Small intestine (tissue), 7 donors: ENCODE measurements at regions not wholly inside any gene's neighbourhood (a gene's known extent, or its start where the extent isn't known, plus 50 kb on each side); places are given as distances from the start of the nearest gene placed in this dataset.
A peak's percentile ranks its signal among the peaks of the same experiment; 100 is the strongest.

Source experiments
- DNase-seq, 2 donors: peaks; one replicate each; pipeline versions ENCODE4 v3.0.0 to v3.0.0-alpha.2; 2013
- FAIRE-seq: peaks from 2 replicates; lab custom pipeline; 2012; peaks lifted over from hg19 to GRCh38; lab: Jason Lieb, UNC
- H3K27ac ChIP-seq, 3 donors: one replicate each; pipeline ENCODE4 v1.5.1; 2013; ENCODE audit warnings: low read length in 2 of 3, mild to moderate bottlenecking in 2 of 3, control low read depth in 1 of 3, inconsistent platforms in 1 of 3, low read depth in 1 of 3, moderate library complexity in 1 of 3
- H3K27me3 ChIP-seq, 3 donors: one replicate each; pipeline ENCODE4 v1.6.1; 2013; ENCODE audit warnings: low read length in 3 of 3, inconsistent platforms in 1 of 3; ENCODE audit not compliant: control insufficient read depth in 3 of 3, insufficient read depth in 3 of 3
- H3K36me3 ChIP-seq, 3 donors: one replicate each; pipeline ENCODE4 v1.6.1; 2013; ENCODE audit warnings: low read length in 3 of 3, inconsistent platforms in 1 of 3, low read depth in 1 of 3, mild to moderate bottlenecking in 1 of 3, moderate library complexity in 1 of 3; ENCODE audit not compliant: control insufficient read depth in 3 of 3, insufficient read depth in 2 of 3
- H3K4me1 ChIP-seq, 3 donors: one replicate each; pipeline ENCODE4 v1.6.1; 2013; ENCODE audit warnings: low read length in 2 of 3, inconsistent platforms in 1 of 3, low read depth in 1 of 3, mild to moderate bottlenecking in 1 of 3, moderate library complexity in 1 of 3; ENCODE audit not compliant: control insufficient read depth in 3 of 3, insufficient read depth in 2 of 3
- H3K4me3 ChIP-seq, 3 donors: one replicate each; pipeline ENCODE4 v1.5.1; 2013; ENCODE audit warnings: low read length in 3 of 3, control low read depth in 1 of 3, inconsistent platforms in 1 of 3, low read depth in 1 of 3, mild to moderate bottlenecking in 1 of 3, moderate library complexity in 1 of 3
- H3K9me3 ChIP-seq, 2 donors: one replicate each; pipeline ENCODE4 v1.6.1; 2013; ENCODE audit warnings: low read depth in 1 of 2, low read length in 1 of 2; ENCODE audit not compliant: control insufficient read depth in 2 of 2, insufficient read depth in 1 of 2
- WGBS, 3 donors: extraction: QIAGEN DNeasy Blood & Tissue Kit; methylation state at CpG; one replicate each; pipeline ENCODE4 v1.1.7; 2013; 5-methylcytosine and 5-hydroxymethylcytosine counted together
- donor health status: healthy with polysubstance abuse.
- donor health status: control.
- donor health status: control.
- donor health status: Bipolar disorder and iron deficiency.
- donor health status: healthy.

- H3K36me3 ChIP-seq = no peaks in the 10 kb centered on the region
- no peak for DNase-seq
- no peak overlapping the region for H3K4me3 ChIP-seq
- peaks cover 0 to 2% (median 0%) of the 10 kb centered on the region in 3 donors for H3K27me3 ChIP-seq
- WGBS, 3 donors = 82 to 87% (median 83%) methylated on average over 14 of the region's 14 CpGs
- no peak overlapping the region for H3K27ac ChIP-seq
- no peaks in the 10 kb centered on the region for H3K9me3 ChIP-seq
- no peaks in the 10 kb centered on the region for H3K4me1 ChIP-seq
- FAIRE-seq = no peak
Observed at GRCh38 chr2:489084-489483, 188.1 kb downstream of the TMEM18 start.

DNA sequence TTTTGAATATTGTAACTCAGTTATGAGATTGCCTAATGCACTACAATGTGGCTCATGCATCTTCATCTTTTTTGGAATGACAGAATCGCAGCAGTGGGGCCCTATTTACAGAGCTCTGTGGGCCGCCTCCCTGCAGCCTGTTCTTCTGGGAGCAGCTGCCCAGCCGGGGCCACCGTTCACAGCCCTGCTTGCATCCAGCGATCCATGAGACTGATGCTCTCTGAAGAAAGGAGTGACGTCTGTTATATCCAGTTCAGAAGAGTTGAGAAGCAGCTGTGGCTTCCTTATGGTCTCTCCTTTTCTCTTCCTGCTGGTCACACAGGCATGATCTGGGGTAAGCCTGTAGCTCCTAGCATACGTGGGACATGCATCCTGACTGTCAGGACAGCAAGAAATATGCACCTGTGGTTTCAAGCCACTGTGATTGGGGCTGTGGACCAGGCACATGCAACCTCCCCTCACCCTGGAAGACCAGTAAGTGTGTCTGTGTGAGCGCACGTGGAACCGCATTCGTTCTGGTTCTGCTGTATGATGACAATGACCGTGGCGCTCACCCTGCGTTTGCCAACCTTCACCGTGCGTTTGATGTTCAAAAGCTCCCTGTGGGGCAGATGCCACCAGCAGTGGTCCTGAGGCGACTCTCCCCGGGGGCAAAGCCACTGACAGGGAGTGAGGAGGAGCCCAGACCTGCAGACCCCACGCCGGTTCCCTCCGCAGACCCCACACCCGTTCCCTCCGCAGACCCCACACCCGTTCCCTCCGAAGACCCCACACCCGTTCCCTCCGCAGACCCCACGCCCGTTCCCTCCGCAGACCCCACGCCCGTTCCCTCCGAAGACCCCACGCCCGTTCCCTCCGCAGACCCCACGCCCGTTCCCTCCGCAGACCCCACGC lies 189.8 kb downstream of the TMEM18 start:
- H3K36me3 ChIP-seq = no peaks in the 10 kb centered on the region
- no peak overlapping the region for H3K27ac ChIP-seq
- no peak overlapping the region for H3K4me3 ChIP-seq
- no peaks in the 10 kb centered on the region for H3K4me1 ChIP-seq
- H3K9me3 ChIP-seq = no peaks in the 10 kb centered on the region
- DNase-seq = no peak
- no peak for FAIRE-seq
- WGBS, 3 donors = 89 to 91% (median 90%) methylated on average over 23 to 35 of the region's 40 CpGs
- no peaks in the 10 kb centered on the region for H3K27me3 ChIP-seq

GRCh38 chr2:486371-486770 lies 190.8 kb downstream of the TMEM18 start:
- FAIRE-seq = no peak
- 86 to 92% (median 87%) methylated on average over 11 of the region's 11 CpGs for WGBS, 3 donors
- peaks cover 0 to 3% (median 0%) of the 10 kb centered on the region in 3 donors for H3K27me3 ChIP-seq

GRCh38 chr2:481388-481787 lies 193.5 kb upstream of the ALKAL2 start:
- H3K4me3 ChIP-seq = no peak overlapping the region
- H3K27me3 ChIP-seq = peaks cover 0 to 3% (median 0%) of the 10 kb centered on the region in 3 donors
- peaks cover 0 to 2% (median 0%) of the 10 kb centered on the region in 3 donors for H3K4me1 ChIP-seq
- H3K36me3 ChIP-seq = no peaks in the 10 kb centered on the region
- H3K9me3 ChIP-seq = no peaks in the 10 kb centered on the region
- no peak overlapping the region for H3K27ac ChIP-seq
- DNase-seq (no peak), FAIRE-seq (no peak)
- 87 to 97% (median 95%) methylated on average over 16 of the region's 16 CpGs for WGBS, 3 donors

More at GRCh38 chr2:486371-486770, 190.8 kb downstream of the TMEM18 start:
- H3K27ac ChIP-seq = no peak overlapping the region
- H3K4me3 ChIP-seq = no peak overlapping the region
- H3K36me3 ChIP-seq = no peaks in the 10 kb centered on the region
- H3K9me3 ChIP-seq = no peaks in the 10 kb centered on the region
- H3K4me1 ChIP-seq = no peaks in the 10 kb centered on the region
- no peak for DNase-seq

- DNase-seq (peak; percentile 33 to 63), FAIRE-seq (no peak)
- Histone ChIP-seq H3K27ac (no peak overlapping the region), H3K4me1 (peaks cover 0 to 2% (median 0%) of the 10 kb centered on the region in 3 donors), H3K27me3 (peaks cover 0 to 3% (median 0%) of the 10 kb centered on the region in 3 donors), H3K9me3 (no peaks in the 10 kb centered on the region), H3K4me3 (peak overlapping the region in 1 of 3 donors; percentile 33), H3K36me3 (no peaks in the 10 kb centered on the region)
- 15 to 47% (median 25%) methylated on average over 13 of the region's 13 CpGs for WGBS, 3 donors
Observed at GRCh38 chr2:479490-480176, 191.7 kb upstream of the ALKAL2 start.

DNA sequence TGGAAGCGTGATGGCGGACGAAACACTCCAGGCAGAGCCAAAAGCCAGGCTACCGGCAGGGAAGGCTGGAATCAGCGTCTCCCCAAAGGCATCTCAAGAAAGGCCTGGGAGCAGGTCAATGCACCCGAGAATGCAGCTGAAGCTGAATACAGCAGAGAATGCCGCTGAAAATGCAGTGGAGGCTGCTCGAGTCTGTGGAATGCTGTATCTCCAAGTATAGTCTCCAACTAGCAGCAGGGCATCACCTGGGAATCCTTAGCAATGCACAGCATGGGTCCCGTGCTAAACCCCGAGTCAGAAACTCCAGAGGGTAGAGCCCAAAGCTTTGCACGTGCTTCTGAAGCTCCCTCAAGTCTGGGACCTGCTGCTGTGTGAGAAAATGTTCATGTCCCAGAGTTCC lies 191.1 kb upstream of the ALKAL2 start:
- Histone ChIP-seq H3K36me3 (no peaks in the 10 kb centered on the region), H3K27me3 (peaks cover 0 to 3% (median 0%) of the 10 kb centered on the region in 3 donors), H3K9me3 (no peaks in the 10 kb centered on the region), H3K27ac (no peak overlapping the region), H3K4me3 (no peak overlapping the region), H3K4me1 (peaks cover 0 to 2% (median 0%) of the 10 kb centered on the region in 3 donors)
- WGBS, 3 donors = 56 to 62% (median 61%) methylated on average over 11 of the region's 11 CpGs
- peak in 1 of 2 donors; percentile 10 for DNase-seq
- FAIRE-seq = no peak

GRCh38 chr2:471560-471959 lies 183.7 kb upstream of the ALKAL2 start:
- H3K27ac ChIP-seq = no peak overlapping the region
- peaks cover 0 to 3% (median 0%) of the 10 kb centered on the region in 3 donors for H3K4me1 ChIP-seq
- H3K4me3 ChIP-seq = no peak overlapping the region
- no peak for FAIRE-seq
- H3K36me3 ChIP-seq = no peaks in the 10 kb centered on the region
- DNase-seq = no peak
- H3K9me3 ChIP-seq = no peaks in the 10 kb centered on the region
- WGBS, 3 donors = 71 to 82% (median 78%) methylated on average over 8 of the region's 8 CpGs
- H3K27me3 ChIP-seq = peaks cover 3 to 28% (median 13%) of the 10 kb centered on the region in 3 donors

DNA sequence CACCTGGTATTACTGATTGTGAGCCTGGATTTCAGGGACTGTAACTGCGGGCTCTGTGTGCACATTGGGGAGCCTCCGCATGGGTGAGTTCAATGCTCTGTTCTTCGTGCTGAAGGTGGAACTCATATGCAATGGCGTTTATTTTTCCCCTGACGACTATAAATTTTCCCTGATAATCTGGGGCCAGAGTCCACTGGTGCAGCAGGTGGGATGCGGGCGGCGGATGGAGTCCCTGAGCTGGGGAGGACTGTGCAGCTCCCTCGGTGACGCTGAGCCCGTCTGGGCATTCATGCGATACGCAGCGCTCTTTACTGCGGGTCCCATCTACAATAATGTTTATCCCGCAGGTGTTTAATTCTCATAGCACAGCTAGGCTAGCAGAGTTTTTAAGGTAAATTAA lies 181.6 kb upstream of the ALKAL2 start:
- Histone ChIP-seq H3K4me1 (peaks cover 0 to 3% (median 0%) of the 10 kb centered on the region in 3 donors), H3K27ac (no peak overlapping the region), H3K9me3 (no peaks in the 10 kb centered on the region), H3K36me3 (no peaks in the 10 kb centered on the region), H3K27me3 (peaks cover 3 to 28% (median 15%) of the 10 kb centered on the region in 3 donors), H3K4me3 (no peak overlapping the region)
- WGBS, 3 donors = 24 to 79% (median 41%) methylated on average over 16 of the region's 16 CpGs
- FAIRE-seq = no peak
- DNase-seq = peak; percentile 55 to 60
